Liver (tissue), 8 donors: ENCODE measurements at regions not wholly inside any gene's neighbourhood (a gene's known extent, or its start where the extent isn't known, plus 50 kb on each side); places are given as distances from the start of the nearest gene placed in this dataset.

ENCODE experiments used
- DNase-seq: peaks from one replicate; pipeline ENCODE4 v3.0.0-alpha.2; 2017; ENCODE audit warnings: low spot score
- H3K27ac ChIP-seq, 2 donors: one replicate each; pipeline ENCODE4 v1.7.0; 2013; ENCODE audit warnings: inconsistent platforms in 2 of 2, low read length in 2 of 2, control low read depth in 1 of 2, low read depth in 1 of 2, mild to moderate bottlenecking in 1 of 2
- H3K27me3 ChIP-seq, 4 donors: one replicate each; pipeline versions ENCODE4 v1.6.1 to v1.7.0; 2013; ENCODE audit warnings: low read length in 3 of 4, inconsistent platforms in 1 of 4, mild to moderate bottlenecking in 1 of 4, moderate library complexity in 1 of 4; ENCODE audit not compliant: control insufficient read depth in 4 of 4, insufficient read depth in 4 of 4
- H3K36me3 ChIP-seq, 4 donors: one replicate each; pipeline versions ENCODE4 v1.6.1 to v1.7.0; 2013; ENCODE audit warnings: low read length in 3 of 4, mild to moderate bottlenecking in 3 of 4, low read depth in 1 of 4, moderate library complexity in 1 of 4; ENCODE audit not compliant: control insufficient read depth in 4 of 4, insufficient read depth in 3 of 4
- H3K4me1 ChIP-seq, 4 donors: one replicate each; pipeline versions ENCODE4 v1.6.1 to v1.7.0; 2013; ENCODE audit warnings: low read length in 3 of 4, mild to moderate bottlenecking in 3 of 4, moderate library complexity in 1 of 4; ENCODE audit not compliant: control insufficient read depth in 4 of 4, insufficient read depth in 4 of 4
- H3K4me3 ChIP-seq, 3 donors: one replicate each; pipeline versions ENCODE4 v1.6.1 to v1.7.0; 2013; ENCODE audit warnings: low read length in 3 of 3, control low read depth in 1 of 3, low read depth in 1 of 3, mild to moderate bottlenecking in 1 of 3
- H3K9ac ChIP-seq, 2 donors: one replicate each; pipeline ENCODE4 v1.7.0; 2013; ENCODE audit warnings: low read length in 2 of 2, mild to moderate bottlenecking in 2 of 2, moderate library complexity in 2 of 2, control low read depth in 1 of 2, low read depth in 1 of 2
- H3K9me3 ChIP-seq, 4 donors: one replicate each; pipeline versions ENCODE4 v1.6.1 to v1.7.0; 2013; ENCODE audit warnings: low read length in 3 of 4; ENCODE audit not compliant: control insufficient read depth in 4 of 4
- EGR1 ChIP-seq, 2 donors: IDR thresholded peaks; 2 replicates each; pipeline ENCODE4 v1.6.1; 2016 to 2018; ENCODE audit warnings: antibody characterized with exemption in 2 of 2, low read depth in 2 of 2
- FOXA1 ChIP-seq: IDR thresholded peaks from 2 replicates; pipeline ENCODE4 v1.6.1; 2016; ENCODE audit warnings: antibody characterized with exemption
- FOXA2 ChIP-seq: IDR thresholded peaks from 2 replicates; pipeline ENCODE4 v1.6.1; 2016; ENCODE audit warnings: antibody characterized with exemption
- GABPA ChIP-seq, 2 donors: IDR thresholded peaks in 1 of 2; conservative IDR thresholded peaks in 1 of 2; 2 replicates each; pipeline ENCODE4 v1.6.1; 2016; ENCODE audit warnings: antibody characterized with exemption in 2 of 2, mild to moderate bottlenecking in 1 of 2, moderate library complexity in 1 of 2
- HNF4A ChIP-seq, 2 donors: conservative IDR thresholded peaks; 2 replicates each; pipeline ENCODE4 v1.6.1; 2016; ENCODE audit warnings: antibody characterized with exemption in 2 of 2, mild to moderate bottlenecking in 2 of 2
- JUND ChIP-seq, 2 donors: IDR thresholded peaks; 2 replicates each; pipeline ENCODE4 v1.6.1; 2016; ENCODE audit warnings: antibody characterized with exemption in 2 of 2
- RAD21 ChIP-seq, 2 donors: IDR thresholded peaks; 2 replicates each; pipeline ENCODE4 v1.6.1; 2016; ENCODE audit warnings: antibody characterized with exemption in 2 of 2, mild to moderate bottlenecking in 2 of 2
- RXRA ChIP-seq, 2 donors: IDR thresholded peaks; 2 replicates each; pipeline ENCODE4 v1.6.1; 2017 to 2018; ENCODE audit warnings: antibody characterized with exemption in 2 of 2, mild to moderate bottlenecking in 1 of 2
- SP1 ChIP-seq: IDR thresholded peaks from 2 replicates; pipeline ENCODE4 v1.6.1; 2018; ENCODE audit warnings: antibody characterized with exemption, mild to moderate bottlenecking
- TAF1 ChIP-seq: conservative IDR thresholded peaks from 2 replicates; pipeline ENCODE4 v1.6.1; 2016; ENCODE audit warnings: antibody characterized with exemption, mild to moderate bottlenecking
- YY1 ChIP-seq: IDR thresholded peaks from 2 replicates; pipeline ENCODE4 v1.6.1; 2016; ENCODE audit warnings: antibody characterized with exemption, mild to moderate bottlenecking
- WGBS: extraction: QIAGEN DNeasy Blood & Tissue Kit; methylation state at CpG from one replicate; pipeline ENCODE4 v1.1.7; 2013; 5-methylcytosine and 5-hydroxymethylcytosine counted together
- TF ChIP-seq, protein P1 (sequence below): IDR thresholded peaks from 2 replicates; pipeline ENCODE4 v1.6.1; 2016; ENCODE audit warnings: antibody characterized with exemption
- TF ChIP-seq, protein P2 (sequence below): fragments of 150-350 bp; IDR thresholded peaks from 2 replicates; pipeline ENCODE4 v1.5.1; 2017; ENCODE audit warnings: improper control_type of control experiment, low read depth, low read length; ENCODE audit not compliant: missing input control
- TF ChIP-seq, protein P3 (sequence below): IDR thresholded peaks from 2 replicates; pipeline ENCODE4 v1.6.1; 2016; ENCODE audit warnings: antibody characterized with exemption
- TF ChIP-seq, protein P4 (sequence below): IDR thresholded peaks from 2 replicates; pipeline ENCODE4 v1.6.1; 2016; ENCODE audit warnings: antibody characterized with exemption
- TF ChIP-seq, protein P5 (sequence below): IDR thresholded peaks from 2 replicates; pipeline ENCODE4 v1.6.1; 2016; ENCODE audit warnings: antibody characterized with exemption, mild to moderate bottlenecking
- donor health status: healthy.
- donor health status: healthy.
- donor health status: healthy.
- donor health status: healthy.
- donor health status: healthy.

DNA sequence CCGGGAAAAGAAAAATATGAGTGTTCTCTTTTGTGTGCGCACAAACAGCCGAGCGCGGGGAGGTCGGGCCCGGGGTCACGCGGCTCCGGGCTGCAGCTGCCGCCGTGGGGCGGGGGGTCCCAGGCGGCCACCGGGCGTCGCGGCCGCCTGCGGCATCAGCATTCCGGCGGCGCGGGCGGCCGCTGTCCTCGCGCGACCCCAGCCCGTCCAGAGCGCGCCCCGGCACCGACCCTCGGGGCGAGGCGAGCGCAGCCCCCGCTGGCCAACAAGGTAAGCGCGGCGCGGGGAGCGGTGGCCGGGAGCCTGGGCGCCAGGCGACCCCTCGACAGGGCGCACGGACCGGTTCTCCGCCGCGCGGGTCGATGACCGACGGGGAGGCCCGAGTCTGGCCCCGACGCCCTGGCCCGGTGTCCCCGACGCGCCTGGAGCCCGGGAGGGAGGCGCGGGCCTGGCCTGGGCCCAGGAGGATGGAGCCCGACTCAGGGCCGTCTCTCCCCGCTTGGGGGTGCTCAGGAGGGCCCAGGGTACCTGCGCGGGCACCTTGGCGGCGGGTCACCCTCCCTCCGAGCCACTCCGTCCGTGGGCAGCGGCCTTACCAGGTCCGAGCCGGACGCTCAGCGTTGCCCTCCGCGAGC is 103.9 kb upstream of the DIO3 start:
- Histone ChIP-seq H3K27ac (no peak overlapping the region), H3K4me3 (no peak overlapping the region), H3K9me3 (no peaks in the 10 kb centered on the region), H3K9ac (no peak overlapping the region), H3K36me3 (no peaks in the 10 kb centered on the region), H3K4me1 (peaks cover 0 to 16% (median 9%) of the 10 kb centered on the region in 4 donors), H3K27me3 (peaks cover 0 to 11% (median 1%) of the 10 kb centered on the region in 4 donors)
- DNase-seq, result no peak
- TF ChIP-seq JUND (IDR thresholded peaks at IDR 0.05) (no peak), HNF4A (conservative IDR thresholded peaks at IDR 0.05) (no peak), EGR1 (IDR thresholded peaks at IDR 0.05; ENCODE audit: low read depth in 2 of 2) (no peak), FOXA2 (no peak), RAD21 (IDR thresholded peaks at IDR 0.05) (no peak), TAF1 (no peak), SP1 (no peak), YY1 (no peak), RXRA (IDR thresholded peaks at IDR 0.05) (no peak), FOXA1 (no peak)
- TF ChIP-seq, protein P1, sequence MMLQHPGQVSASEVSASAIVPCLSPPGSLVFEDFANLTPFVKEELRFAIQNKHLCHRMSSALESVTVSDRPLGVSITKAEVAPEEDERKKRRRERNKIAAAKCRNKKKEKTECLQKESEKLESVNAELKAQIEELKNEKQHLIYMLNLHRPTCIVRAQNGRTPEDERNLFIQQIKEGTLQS, result no peak
- TF ChIP-seq, protein P2, sequence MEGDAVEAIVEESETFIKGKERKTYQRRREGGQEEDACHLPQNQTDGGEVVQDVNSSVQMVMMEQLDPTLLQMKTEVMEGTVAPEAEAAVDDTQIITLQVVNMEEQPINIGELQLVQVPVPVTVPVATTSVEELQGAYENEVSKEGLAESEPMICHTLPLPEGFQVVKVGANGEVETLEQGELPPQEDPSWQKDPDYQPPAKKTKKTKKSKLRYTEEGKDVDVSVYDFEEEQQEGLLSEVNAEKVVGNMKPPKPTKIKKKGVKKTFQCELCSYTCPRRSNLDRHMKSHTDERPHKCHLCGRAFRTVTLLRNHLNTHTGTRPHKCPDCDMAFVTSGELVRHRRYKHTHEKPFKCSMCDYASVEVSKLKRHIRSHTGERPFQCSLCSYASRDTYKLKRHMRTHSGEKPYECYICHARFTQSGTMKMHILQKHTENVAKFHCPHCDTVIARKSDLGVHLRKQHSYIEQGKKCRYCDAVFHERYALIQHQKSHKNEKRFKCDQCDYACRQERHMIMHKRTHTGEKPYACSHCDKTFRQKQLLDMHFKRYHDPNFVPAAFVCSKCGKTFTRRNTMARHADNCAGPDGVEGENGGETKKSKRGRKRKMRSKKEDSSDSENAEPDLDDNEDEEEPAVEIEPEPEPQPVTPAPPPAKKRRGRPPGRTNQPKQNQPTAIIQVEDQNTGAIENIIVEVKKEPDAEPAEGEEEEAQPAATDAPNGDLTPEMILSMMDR, result no peak
- TF ChIP-seq, protein P3, sequence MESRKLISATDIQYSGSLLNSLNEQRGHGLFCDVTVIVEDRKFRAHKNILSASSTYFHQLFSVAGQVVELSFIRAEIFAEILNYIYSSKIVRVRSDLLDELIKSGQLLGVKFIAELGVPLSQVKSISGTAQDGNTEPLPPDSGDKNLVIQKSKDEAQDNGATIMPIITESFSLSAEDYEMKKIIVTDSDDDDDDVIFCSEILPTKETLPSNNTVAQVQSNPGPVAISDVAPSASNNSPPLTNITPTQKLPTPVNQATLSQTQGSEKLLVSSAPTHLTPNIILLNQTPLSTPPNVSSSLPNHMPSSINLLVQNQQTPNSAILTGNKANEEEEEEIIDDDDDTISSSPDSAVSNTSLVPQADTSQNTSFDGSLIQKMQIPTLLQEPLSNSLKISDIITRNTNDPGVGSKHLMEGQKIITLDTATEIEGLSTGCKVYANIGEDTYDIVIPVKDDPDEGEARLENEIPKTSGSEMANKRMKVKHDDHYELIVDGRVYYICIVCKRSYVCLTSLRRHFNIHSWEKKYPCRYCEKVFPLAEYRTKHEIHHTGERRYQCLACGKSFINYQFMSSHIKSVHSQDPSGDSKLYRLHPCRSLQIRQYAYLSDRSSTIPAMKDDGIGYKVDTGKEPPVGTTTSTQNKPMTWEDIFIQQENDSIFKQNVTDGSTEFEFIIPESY, result no peak
- WGBS, result 18% methylated on average over 85 of the region's 85 CpGs

DNA sequence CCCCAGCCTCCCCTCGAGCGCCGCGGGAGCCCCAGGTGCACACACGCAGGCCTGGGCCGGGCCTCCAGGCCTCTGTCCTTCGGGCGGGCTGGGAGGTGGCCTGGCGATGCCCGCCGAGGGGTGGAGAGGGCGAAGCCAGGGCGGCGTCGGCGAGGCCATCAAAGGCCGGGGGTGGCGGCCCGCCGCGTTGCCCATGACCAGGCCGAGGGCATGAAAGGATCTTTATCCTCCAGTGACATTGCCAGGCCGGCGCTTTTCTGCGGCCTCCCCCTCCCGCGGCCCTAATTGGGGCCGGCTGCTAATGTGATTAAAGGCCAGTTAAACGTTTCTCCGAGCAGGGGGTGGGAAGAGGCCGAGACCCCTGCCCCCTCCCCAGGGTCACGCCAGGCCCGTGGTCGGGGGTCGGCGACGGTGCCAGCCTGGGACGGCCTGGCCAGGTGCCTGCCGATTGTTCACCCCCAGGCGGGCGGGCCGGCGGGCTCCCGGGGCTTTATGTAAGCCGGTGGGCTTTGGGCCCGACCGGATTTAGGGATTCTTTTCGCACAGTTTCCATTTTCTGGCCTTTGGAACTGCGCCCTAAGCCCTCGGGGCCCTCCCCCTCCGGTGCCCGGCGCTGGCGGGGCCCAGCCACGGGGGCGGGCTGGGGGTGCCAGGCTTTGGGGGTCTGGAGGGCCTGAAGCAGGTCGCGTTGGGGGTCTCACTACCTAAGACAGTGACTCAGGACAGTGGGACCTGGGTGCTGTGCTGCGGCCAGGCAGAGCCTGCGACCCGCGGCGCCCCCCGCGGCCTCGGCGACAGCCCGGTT is 103.2 kb upstream of the DIO3 start:
- Histone ChIP-seq H3K4me3 (no peak overlapping the region), H3K27me3 (peaks cover 0 to 11% (median 1%) of the 10 kb centered on the region in 4 donors), H3K9ac (no peak overlapping the region), H3K9me3 (no peaks in the 10 kb centered on the region), H3K4me1 (peaks cover 0 to 16% (median 9%) of the 10 kb centered on the region in 4 donors), H3K36me3 (no peaks in the 10 kb centered on the region), H3K27ac (no peak overlapping the region)
- TF ChIP-seq RXRA (IDR thresholded peaks at IDR 0.05), result no peak
- no peak for TF ChIP-seq RAD21 (IDR thresholded peaks at IDR 0.05)
- TF ChIP-seq, protein P3, result no peak
- no peak for TF ChIP-seq SP1
- TF ChIP-seq HNF4A (conservative IDR thresholded peaks at IDR 0.05), result no peak
- TF ChIP-seq, protein P2, result no peak
- TF ChIP-seq, protein P4, sequence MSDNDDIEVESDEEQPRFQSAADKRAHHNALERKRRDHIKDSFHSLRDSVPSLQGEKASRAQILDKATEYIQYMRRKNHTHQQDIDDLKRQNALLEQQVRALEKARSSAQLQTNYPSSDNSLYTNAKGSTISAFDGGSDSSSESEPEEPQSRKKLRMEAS, result no peak
- TF ChIP-seq, protein P5, sequence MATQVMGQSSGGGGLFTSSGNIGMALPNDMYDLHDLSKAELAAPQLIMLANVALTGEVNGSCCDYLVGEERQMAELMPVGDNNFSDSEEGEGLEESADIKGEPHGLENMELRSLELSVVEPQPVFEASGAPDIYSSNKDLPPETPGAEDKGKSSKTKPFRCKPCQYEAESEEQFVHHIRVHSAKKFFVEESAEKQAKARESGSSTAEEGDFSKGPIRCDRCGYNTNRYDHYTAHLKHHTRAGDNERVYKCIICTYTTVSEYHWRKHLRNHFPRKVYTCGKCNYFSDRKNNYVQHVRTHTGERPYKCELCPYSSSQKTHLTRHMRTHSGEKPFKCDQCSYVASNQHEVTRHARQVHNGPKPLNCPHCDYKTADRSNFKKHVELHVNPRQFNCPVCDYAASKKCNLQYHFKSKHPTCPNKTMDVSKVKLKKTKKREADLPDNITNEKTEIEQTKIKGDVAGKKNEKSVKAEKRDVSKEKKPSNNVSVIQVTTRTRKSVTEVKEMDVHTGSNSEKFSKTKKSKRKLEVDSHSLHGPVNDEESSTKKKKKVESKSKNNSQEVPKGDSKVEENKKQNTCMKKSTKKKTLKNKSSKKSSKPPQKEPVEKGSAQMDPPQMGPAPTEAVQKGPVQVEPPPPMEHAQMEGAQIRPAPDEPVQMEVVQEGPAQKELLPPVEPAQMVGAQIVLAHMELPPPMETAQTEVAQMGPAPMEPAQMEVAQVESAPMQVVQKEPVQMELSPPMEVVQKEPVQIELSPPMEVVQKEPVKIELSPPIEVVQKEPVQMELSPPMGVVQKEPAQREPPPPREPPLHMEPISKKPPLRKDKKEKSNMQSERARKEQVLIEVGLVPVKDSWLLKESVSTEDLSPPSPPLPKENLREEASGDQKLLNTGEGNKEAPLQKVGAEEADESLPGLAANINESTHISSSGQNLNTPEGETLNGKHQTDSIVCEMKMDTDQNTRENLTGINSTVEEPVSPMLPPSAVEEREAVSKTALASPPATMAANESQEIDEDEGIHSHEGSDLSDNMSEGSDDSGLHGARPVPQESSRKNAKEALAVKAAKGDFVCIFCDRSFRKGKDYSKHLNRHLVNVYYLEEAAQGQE, result no peak
- TF ChIP-seq FOXA1, result no peak
- no peak for TF ChIP-seq FOXA2
- no peak for TF ChIP-seq YY1
- TF ChIP-seq TAF1, result no peak
- no peak for TF ChIP-seq JUND (IDR thresholded peaks at IDR 0.05)
- no peak for TF ChIP-seq GABPA (IDR thresholded peaks at IDR 0.05 in 1 of 2, conservative IDR thresholded peaks at IDR 0.05 in 1 of 2)
- DNase-seq, result no peak
- 20% methylated on average over 68 of the region's 68 CpGs for WGBS
